ENCODE measurements at regions not wholly inside any gene's neighbourhood (a gene's known extent, or its start where the extent isn't known, plus 50 kb on each side); places are given as distances from the start of the nearest gene placed in this dataset.

DNA sequence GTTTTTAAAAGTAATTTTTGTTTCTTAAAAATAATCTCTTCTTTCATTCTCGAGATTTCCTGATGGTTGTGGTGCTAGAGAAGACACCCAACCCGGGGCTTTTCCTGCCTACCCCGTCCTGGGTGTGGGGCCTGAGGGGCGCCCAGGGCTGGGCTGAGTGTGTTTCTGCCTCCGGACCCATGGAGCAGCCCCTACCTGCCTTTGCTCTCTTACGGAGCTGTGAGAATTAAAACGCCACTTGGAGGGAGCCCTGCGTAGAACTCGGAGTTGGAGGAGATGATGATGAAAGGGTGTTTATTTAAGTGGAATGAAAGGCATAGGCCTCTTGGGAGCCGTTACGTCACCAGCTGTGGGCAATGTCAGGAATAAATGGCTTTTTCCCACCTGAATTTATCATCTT is 261.8 kb upstream of the SHH start:
- Histone ChIP-seq H3K36me3 (replicated peaks in 1 of 2; ENCODE audit: control extremely low read depth in 1 of 2, control insufficient read depth in 1 of 2, extremely low read depth in 1 of 2, insufficient read depth in 2 of 2, low read length in 1 of 2) (no peaks in the 10 kb centered on the region), H3K9me3 (ENCODE audit: control extremely low read depth in 1 of 3, control insufficient read depth in 2 of 3, insufficient read depth in 1 of 3, low read length in 2 of 3) (peaks cover 0 to 12% (median 0%) of the 10 kb centered on the region in 3 donors), H4K20me1 (ENCODE audit: control insufficient read depth, insufficient read depth, low read length, poor library complexity, severe bottlenecking) (no peaks in the 10 kb centered on the region), H3K9ac (ENCODE audit: low read length) (no peak overlapping the region), H3K79me2 (ENCODE audit: control insufficient read depth, insufficient read depth, low read length) (no peaks in the 10 kb centered on the region), H2AFZ (ENCODE audit: insufficient read depth, low read depth, low read length, poor library complexity, severe bottlenecking) (no peak overlapping the region), H3K4me3 (ENCODE audit: control extremely low read depth in 1 of 5, extremely low read depth in 1 of 5, insufficient read depth in 1 of 5, low read depth in 2 of 5, low read length in 4 of 5) (no peak overlapping the region), H3K4me2 (replicated peaks; ENCODE audit: low read depth, low read length, poor library complexity, severe bottlenecking) (no peak overlapping the region), H3K4me1 (ENCODE audit: control insufficient read depth in 2 of 2, insufficient read depth in 2 of 2, low read length in 2 of 2) (no peaks in the 10 kb centered on the region), H3K27me3 (replicated peaks in 1 of 4; ENCODE audit: control extremely low read depth in 1 of 4, control insufficient read depth in 3 of 4, insufficient read depth in 4 of 4, low read length in 3 of 4) (no peaks in the 10 kb centered on the region), H3K27ac (ENCODE audit: low read length in 2 of 2) (no peak overlapping the region)
- 83% methylated on average over 10 of the region's 11 CpGs for WGBS (ENCODE audit: insufficient coverage)
- no peak overlapping the region for H3K27ac Mint-ChIP-seq
- CTCF ChIA-PET: no interaction called here
- no peaks in the 10 kb centered on the region for H3K4me1 Mint-ChIP-seq
- ATAC-seq (ENCODE audit: low read depth) (no peak), DNase-seq (no peak)
- TF ChIP-seq, protein P1, sequence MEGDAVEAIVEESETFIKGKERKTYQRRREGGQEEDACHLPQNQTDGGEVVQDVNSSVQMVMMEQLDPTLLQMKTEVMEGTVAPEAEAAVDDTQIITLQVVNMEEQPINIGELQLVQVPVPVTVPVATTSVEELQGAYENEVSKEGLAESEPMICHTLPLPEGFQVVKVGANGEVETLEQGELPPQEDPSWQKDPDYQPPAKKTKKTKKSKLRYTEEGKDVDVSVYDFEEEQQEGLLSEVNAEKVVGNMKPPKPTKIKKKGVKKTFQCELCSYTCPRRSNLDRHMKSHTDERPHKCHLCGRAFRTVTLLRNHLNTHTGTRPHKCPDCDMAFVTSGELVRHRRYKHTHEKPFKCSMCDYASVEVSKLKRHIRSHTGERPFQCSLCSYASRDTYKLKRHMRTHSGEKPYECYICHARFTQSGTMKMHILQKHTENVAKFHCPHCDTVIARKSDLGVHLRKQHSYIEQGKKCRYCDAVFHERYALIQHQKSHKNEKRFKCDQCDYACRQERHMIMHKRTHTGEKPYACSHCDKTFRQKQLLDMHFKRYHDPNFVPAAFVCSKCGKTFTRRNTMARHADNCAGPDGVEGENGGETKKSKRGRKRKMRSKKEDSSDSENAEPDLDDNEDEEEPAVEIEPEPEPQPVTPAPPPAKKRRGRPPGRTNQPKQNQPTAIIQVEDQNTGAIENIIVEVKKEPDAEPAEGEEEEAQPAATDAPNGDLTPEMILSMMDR (IDR thresholded peaks at IDR 0.05): no peak
- TF ChIP-seq EZH2 (IDR thresholded peaks at IDR 0.05; ENCODE audit: borderline replicate concordance, insufficient read depth, low read depth, low read length, poor library complexity, severe bottlenecking): no peak
- H3K27me3 Mint-ChIP-seq: peaks cover 3% of the 10 kb centered on the region
- intact Hi-C loops (cut with micrococcal nuclease): no loop called here
- no peaks in the 10 kb centered on the region for H3K9me3 Mint-ChIP-seq (ENCODE audit: insufficient read depth)
- POLR2A ChIA-PET: no interaction called here
- no peak overlapping the region for H3K4me3 Mint-ChIP-seq

DNA sequence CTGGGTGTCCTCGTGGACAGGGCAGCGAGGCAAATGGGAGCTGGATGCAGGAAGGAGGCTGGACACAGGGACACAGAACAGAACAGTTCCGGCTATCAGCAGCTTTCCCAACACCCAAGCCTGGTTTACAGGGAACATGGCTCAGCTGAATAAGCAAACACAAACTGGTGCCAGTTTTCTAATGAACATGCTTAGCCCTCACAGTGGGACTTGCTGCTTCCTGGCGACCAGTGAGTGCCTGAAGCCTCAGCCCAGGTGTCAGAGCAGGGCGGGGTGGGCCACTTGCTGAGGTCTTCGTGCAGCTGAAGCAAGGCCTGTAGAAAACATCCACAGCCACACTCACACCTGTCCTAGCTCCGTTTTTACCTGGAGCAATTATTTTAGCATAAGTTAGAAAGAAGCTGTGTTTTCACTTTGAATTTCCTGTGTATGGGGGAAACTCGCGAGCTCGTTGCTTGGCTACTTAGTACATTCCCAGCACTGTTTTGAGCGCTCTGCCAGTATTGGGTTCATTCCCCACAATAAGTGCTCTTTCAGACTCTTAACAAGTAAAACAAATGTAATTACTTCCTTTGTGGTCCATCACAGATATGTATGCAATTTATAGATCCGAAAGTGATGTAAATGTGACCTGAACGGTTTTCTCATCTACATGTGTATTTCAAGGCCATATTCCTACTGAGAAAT is 261.2 kb upstream of the SHH start:
- ChIA-PET CTCF (no interaction called here), POLR2A (no interaction called here)
- DNase-seq (no peak), ATAC-seq (ENCODE audit: low read depth) (no peak)
- intact Hi-C loops (cut with micrococcal nuclease): no loop called here
- Histone ChIP-seq H3K4me2 (replicated peaks; ENCODE audit: low read depth, low read length, poor library complexity, severe bottlenecking) (no peak overlapping the region), H3K4me3 (ENCODE audit: control extremely low read depth in 1 of 5, extremely low read depth in 1 of 5, insufficient read depth in 1 of 5, low read depth in 2 of 5, low read length in 4 of 5) (no peak overlapping the region), H3K9me3 (ENCODE audit: control extremely low read depth in 1 of 3, control insufficient read depth in 2 of 3, insufficient read depth in 1 of 3, low read length in 2 of 3) (peaks cover 0 to 12% (median 0%) of the 10 kb centered on the region in 3 donors), H3K4me1 (ENCODE audit: control insufficient read depth in 2 of 2, insufficient read depth in 2 of 2, low read length in 2 of 2) (no peaks in the 10 kb centered on the region), H3K9ac (ENCODE audit: low read length) (no peak overlapping the region), H3K79me2 (ENCODE audit: control insufficient read depth, insufficient read depth, low read length) (no peaks in the 10 kb centered on the region), H3K27ac (ENCODE audit: low read length in 2 of 2) (no peak overlapping the region), H2AFZ (ENCODE audit: insufficient read depth, low read depth, low read length, poor library complexity, severe bottlenecking) (no peak overlapping the region), H3K36me3 (replicated peaks in 1 of 2; ENCODE audit: control extremely low read depth in 1 of 2, control insufficient read depth in 1 of 2, extremely low read depth in 1 of 2, insufficient read depth in 2 of 2, low read length in 1 of 2) (no peaks in the 10 kb centered on the region), H3K27me3 (replicated peaks in 1 of 4; ENCODE audit: control extremely low read depth in 1 of 4, control insufficient read depth in 3 of 4, insufficient read depth in 4 of 4, low read length in 3 of 4) (no peaks in the 10 kb centered on the region), H4K20me1 (ENCODE audit: control insufficient read depth, insufficient read depth, low read length, poor library complexity, severe bottlenecking) (no peaks in the 10 kb centered on the region)
- Mint-ChIP-seq H3K9me3 (ENCODE audit: insufficient read depth) (no peaks in the 10 kb centered on the region), H3K4me1 (no peaks in the 10 kb centered on the region), H3K27ac (no peak overlapping the region), H3K27me3 (peaks cover 3% of the 10 kb centered on the region), H3K4me3 (no peak overlapping the region)
- WGBS (ENCODE audit: insufficient coverage): 86% methylated on average over 4 of the region's 13 CpGs
- TF ChIP-seq EZH2 (IDR thresholded peaks at IDR 0.05; ENCODE audit: borderline replicate concordance, insufficient read depth, low read depth, low read length, poor library complexity, severe bottlenecking): no peak

Measured in B cell (primary cell).